NCI-H82 (cell line): ENCODE measurements at regions not wholly inside any gene's neighbourhood (a gene's known extent, or its start where the extent isn't known, plus 50 kb on each side); places are given as distances from the start of the nearest gene placed in this dataset.
"Not testable (repeated sequence)": the region's sequence is repeated elsewhere in the genome, so short reads cannot be mapped to it uniquely, and the experiment has no call there.

Experiments used
- DNase-seq: peaks from one replicate; lab custom pipeline; 2025; lab: John Stamatoyannopoulos, UW

DNA sequence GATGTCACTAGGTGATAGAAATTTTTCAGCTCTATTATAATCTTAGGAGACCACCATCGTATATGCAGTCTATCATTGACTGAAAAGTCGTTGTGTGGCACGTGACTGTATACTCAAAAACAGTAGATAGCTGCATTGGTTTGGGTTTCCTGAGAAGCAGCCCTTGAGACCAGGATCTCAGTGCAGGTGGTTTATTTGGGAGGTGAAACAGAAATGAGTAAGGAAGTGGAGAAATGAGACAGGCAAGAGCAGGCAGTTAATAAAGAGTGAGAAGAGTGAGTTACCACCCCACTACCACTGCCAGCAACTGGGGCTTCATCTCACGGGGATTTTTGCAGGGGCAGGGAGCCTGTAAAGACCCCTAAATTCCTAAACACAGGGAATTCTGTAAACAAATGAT, 221.0 kb downstream of the SHQ1 start:
- DNase-seq: no peak

DNA sequence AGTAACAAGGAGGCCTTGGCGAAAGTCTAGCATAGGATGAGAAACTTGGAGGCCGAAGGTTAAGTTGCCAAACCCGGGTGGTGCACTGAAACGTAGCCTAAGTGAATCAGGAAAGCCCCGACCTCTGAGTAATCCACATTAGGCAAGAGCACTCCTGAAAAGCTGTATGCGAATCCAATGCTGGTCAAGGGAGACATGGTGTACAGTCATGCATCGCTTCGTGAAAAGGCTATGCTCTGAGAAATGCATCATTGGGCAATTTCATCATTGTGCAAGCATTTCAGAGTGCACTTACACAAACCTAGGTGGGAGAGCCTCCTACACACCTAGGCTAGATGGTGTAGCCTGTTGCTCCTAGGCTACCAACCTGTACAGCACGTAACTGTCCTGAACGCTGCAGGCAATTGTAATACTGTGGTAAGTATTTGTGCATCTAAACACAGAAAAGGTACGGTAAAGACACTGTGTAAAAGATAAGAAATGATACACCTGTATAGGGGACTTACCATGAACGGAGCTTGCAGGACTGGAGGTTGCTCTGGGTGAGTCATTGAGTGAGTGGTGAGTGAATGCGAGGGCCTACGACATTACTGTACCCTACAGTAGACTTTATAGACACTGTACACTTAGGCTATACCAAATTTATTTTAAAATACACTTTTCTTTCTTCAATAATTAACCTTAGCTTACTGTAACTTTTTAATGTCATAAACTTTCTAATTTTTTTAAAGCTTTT, 222.5 kb downstream of the SHQ1 start:
- no peak for DNase-seq

DNA sequence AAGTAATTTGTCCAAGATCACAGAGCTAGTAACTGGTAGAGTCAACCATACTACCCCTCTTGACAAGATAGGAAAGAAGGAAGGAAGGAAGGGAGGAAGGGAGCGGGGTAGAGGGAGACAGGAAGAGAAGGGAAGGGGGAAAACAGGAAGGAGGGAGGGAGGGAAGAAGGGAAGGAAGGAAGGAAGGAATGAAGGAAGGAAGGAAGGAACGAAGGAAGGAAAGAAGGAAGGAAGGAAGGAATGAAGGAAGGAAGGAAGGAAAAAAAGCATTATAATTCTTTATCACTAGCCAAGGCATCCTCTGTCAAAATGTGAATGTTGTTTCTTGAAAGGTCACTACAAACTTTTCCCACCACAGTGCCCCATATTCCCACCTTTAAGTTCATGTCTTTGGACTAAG, 223.6 kb downstream of the SHQ1 start:
- DNase-seq: no peak

GRCh38 chr3:72618739-72619138, 229.5 kb downstream of the SHQ1 start:
- no peak for DNase-seq

GRCh38 chr3:72617424-72618024, 230.7 kb downstream of the SHQ1 start:
- DNase-seq: no peak

DNA sequence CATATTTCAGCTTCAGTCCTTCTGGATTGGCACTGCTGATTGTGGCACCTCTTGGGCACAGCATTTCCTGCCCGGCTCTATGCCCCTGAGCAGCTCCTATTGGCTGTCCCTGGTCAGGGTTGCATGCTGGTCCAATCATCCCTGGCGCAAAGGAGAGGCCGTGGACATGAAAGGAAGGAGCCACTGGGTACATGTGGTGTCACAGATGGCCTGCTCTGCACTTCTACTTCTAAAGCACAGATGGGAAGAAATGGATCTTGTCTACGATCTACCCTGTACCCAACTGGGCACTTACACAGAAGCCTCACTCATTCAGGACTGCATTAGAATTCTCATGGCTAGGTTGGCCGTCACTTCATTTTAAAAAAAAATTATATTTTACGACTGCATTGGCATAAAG, 232.5 kb downstream of the SHQ1 start:
- peak; percentile 24 for DNase-seq

- DNase-seq: no peak
Measured at GRCh38 chr3:72615182-72615581, 233.1 kb downstream of the SHQ1 start.

DNA sequence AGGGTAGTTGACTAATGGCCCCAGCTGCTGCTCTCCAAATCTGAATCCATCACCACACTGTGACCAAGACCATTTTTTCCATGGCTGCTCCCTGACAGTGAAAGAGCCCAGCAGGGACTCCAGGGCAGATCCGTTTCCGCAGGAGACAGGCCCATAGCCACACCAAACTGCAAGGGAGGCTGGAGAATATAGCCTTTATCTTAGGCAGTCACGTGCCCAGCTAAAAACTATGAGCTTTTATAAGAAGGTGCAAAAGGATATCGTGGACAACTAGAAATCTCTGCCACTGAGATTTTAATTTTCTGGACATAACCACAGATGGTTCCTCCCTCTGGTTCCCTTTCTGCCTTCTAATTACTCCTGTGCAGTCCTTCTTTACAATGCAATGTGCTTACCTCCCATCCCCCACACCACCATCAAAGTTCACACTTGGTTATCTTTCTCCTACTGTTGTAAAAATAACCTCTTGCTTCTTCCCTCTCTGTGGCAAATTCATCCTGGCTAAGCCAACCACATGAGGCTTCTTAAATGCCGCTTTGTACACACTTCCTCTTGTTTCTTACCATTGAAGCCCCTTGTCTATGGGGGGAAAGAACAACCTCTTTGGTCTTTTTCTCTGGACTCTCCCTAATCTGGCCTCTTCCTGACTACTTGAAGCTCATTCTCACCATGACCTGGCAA, 233.7 kb downstream of the SHQ1 start:
- no peak for DNase-seq

DNA sequence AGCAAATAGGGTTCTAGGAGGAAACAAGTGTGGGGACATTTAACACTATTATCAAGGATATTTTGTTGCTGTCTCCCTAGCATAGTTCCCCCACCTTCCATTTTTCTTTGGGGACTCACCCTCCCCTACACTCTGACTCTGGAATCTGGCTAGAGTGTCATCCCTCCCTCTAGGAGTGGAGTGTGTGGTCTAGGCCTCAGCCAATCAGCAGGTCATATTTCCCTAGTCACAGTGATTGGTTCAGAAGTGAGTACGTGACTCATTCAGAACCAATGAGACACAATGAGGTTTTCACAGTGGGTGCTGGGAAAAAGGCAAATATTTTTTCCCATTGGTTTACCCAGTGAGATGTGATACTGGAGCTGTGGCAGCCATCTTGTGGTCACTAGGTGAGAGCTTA, 234.4 kb downstream of the SHQ1 start:
- DNase-seq: no peak

GRCh38 chr3:72609114-72609513, 239.1 kb downstream of the SHQ1 start:
- not testable (repeated sequence) for DNase-seq

- DNase-seq: peak; percentile 61
Measured at GRCh38 chr3:72606005-72606800, 242.0 kb downstream of the SHQ1 start.

- DNase-seq: no peak
Measured at GRCh38 chr3:72604328-72604727, 243.9 kb downstream of the SHQ1 start.

DNA sequence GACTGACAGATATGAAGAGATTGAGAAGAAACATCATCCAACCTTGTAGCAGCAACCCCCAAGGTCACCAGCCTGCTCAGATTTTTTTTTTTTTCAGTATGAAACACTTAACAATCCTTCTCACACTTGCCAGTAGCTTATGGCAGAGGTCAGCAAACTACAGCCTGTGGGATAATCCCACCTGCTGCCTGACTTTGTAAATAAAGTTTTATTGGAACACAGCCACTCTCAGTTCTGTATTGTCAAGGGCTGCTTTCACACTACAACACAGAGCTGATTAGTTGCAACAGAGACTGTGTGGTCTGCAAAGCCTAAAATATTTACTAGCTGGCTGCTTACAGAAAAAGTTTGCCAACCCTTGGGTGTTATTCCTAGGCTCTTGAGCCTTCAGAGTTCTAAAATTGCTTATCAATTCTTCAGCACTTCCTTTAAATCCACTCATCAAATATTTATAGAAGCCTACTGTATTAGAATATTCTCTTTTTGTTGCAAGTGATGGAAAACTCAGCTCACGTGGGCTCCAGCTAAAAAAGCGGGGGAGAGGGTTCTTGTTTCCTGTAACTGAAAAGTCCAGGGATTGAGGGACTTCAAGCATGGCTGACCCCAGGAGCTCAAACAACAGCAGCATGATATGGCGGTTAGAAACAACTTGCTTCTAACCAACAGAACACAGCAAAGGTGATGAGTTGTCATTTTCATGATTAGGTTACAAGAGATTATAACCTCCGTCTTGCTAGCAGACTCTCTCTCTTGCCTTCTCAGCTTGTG, 246.1 kb downstream of the SHQ1 start:
- DNase-seq: peak; percentile 48

DNA sequence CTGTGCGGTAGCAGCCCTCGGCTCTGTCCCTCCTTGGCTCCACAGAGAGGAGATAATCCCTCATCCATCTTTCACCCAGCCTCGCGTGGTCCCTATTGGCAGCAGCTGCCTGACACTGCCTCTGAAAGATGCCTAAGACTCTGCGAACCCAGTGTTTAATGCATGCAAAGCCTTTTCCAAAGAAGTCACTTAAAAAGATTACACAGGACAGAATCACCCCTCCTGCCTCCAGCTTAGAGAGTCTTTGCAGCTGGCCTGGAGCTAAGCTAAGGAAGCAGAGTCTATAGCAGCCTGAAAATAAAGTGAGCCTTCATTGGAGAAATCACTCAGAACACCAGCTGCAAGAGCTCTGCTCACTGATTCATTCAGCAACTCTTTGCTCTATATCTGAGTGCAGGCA, 247.2 kb downstream of the SHQ1 start:
- peak; percentile 99 for DNase-seq

DNA sequence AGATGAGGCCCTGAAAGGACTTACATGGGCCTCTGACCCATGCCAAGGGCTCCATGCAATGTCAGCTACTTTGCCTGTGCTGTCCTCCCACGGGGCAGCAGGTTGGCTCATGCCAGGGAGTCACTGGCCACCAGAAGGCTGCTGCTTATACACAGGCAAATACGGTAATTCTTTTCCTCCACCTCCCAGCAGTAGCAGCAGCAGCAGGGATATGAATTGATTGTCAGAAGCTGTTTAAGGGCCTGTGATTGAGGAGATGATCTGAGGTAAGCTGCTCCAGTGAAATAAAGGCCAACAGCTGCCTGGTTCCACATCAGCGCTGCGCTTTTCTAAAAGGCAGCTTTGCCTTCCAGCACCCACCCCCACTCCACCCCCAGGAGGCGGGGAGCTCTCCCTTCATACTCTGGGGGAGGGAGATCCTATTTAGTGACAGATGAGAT, 250.5 kb downstream of the SHQ1 start:
- peak; percentile 98 for DNase-seq

DNA sequence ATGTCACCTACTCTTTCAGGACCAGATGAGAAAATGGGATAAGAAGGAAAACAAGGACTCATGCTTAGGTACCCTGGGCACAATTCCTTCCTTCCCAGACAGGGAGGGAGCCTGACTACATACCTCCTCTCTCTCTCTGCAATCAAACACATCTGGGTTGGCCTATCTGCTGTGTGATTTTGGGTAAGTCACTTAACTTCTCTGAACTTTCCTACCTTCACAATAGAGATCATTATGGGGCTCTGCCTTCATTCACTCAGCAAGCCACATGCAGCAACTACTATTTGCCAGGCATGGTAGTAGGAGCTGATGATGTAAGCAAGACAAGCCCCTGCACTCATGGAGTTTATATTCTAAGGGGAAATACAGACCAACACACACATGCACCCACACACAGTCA, 251.2 kb downstream of the SHQ1 start:
- DNase-seq: no peak

DNA sequence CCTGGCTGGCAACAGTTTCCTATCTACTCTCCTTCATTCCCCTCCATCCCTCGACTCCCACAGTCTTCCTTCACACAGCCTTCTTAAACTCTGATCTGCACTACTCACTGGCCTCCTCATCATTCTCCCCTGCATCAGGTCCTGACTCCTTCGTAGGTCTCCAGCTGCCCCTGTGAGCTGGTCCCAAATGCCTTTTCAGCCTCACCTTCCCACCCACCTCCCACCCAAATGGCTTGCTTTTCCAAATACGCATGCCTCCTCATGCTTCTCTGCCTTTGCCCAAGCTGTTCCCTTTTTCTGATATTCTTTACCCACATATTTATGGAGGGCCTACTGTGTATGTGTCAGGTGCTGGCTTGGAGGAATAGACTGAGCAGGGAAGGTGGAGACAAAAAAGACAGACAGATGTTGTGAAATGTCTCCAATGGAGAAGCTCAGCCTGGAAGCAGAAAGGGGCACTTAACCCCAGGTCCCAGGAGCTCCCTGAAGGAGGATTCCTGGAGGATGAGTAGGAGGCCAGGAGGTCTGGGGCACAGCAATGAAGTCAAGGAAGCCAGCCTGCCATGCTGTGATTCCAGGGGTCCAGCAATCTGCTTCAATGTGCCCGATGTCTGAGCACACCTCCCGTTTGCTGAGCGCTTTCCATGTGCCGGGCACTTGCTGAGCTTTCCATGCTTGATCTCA, 252.2 kb downstream of the SHQ1 start:
- DNase-seq: no peak

DNA sequence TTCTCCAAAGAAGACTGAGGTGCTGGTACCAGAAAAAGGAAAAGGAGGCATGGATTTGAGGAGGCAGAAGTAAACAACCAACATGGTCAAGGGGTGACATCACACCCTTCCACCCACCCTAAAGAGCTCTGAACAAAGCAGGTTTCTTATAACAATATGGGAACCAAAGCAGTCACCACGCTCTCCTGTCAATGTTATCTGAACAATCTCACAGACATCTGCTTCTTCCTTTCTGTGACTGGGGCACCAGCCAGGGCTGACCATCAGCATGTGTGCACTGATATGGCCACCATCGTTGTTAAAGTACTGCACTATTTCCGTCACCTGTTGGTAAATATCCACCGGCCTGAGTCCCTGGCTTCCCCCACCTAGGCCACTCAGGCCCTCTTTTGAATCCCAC, 252.9 kb downstream of the SHQ1 start:
- DNase-seq: no peak

GRCh38 chr3:72594615-72595215, 253.5 kb downstream of the SHQ1 start:
- DNase-seq: no peak

DNA sequence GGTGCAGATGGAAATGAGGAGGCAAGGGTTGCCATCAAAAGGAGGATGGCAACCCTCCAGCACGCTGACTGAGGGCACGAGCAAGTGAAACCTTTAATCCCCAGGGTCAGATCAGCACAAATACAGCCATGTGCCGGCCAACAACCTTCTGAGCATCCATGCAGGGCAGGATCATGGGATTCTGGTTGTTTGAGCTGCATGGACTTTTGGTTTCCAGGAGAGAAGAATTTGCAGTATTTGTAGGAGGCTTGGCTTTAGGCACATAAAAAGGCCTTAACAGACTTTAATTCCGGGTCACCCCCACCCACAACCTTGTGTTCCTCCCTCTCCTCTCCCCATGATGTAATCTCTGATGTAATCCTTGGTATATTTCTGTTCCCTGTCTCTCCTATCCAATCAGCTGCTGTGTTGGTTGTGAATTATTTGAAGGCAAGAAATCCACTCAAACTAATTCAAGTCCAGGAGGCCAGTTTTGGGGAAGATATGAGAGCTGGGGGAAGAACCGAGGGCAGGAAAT, 254.3 kb downstream of the SHQ1 start:
- no peak for DNase-seq
